Transverse colon (tissue), 4 donors: ENCODE measurements at regions not wholly inside any gene's neighbourhood (a gene's known extent, or its start where the extent isn't known, plus 50 kb on each side); places are given as distances from the start of the nearest gene placed in this dataset.

Experiments used
- DNase-seq: peaks from one replicate; pipeline ENCODE4 v3.0.0-alpha.2; 2019
- H3K27ac ChIP-seq, 4 donors: fragments of 200-600 bp; sonication (generic); 2 replicates each; pipeline ENCODE4 v1.5.1; 2016 to 2018; ENCODE audit warnings: inconsistent platforms in 4 of 4
- H3K27me3 ChIP-seq: fragments of 200-600 bp; sonication (generic); 2 replicates; pipeline ENCODE4 v1.5.1; 2017; ENCODE audit warnings: inconsistent platforms
- H3K36me3 ChIP-seq, 4 donors: fragments of 200-600 bp; sonication (generic); 2 replicates each; pipeline ENCODE4 v1.5.1; 2017 to 2019; ENCODE audit warnings: inconsistent platforms in 4 of 4
- H3K4me1 ChIP-seq, 4 donors: fragments of 200-600 bp; sonication (generic); 2 replicates each; pipeline ENCODE4 v1.5.1; 2017 to 2020; ENCODE audit warnings: inconsistent platforms in 4 of 4
- H3K4me3 ChIP-seq, 4 donors: fragments of 200-600 bp; sonication (generic); 1 replicate in 1 of 4; 2 replicates in 3 of 4; pipeline versions ENCODE4 v1.5.1 to v1.6.1; 2017 to 2019; ENCODE audit warnings: inconsistent platforms in 4 of 4
- H3K9me3 ChIP-seq, 2 donors: fragments of 200-600 bp; sonication (generic); 2 replicates each; pipeline ENCODE4 v1.5.1; 2017 to 2019; ENCODE audit warnings: inconsistent platforms in 2 of 2
- CTCF ChIP-seq, 5 experiments: fragments of 200-600 bp in 3 of 5; fragments of 450-650 bp in 2 of 5; sonication (generic) in 3 of 5; IDR thresholded peaks; 1 replicate in 2 of 5; 2 replicates in 3 of 5; pipeline ENCODE4 v1.5.1; 2016 to 2017; ENCODE audit warnings: antibody characterized with exemption in 5 of 5, inconsistent platforms in 3 of 5, mild to moderate bottlenecking in 2 of 5, moderate library complexity in 1 of 5
- EP300 ChIP-seq: sonication (generic); formaldehyde crosslinking; IDR thresholded peaks from one replicate; pipeline ENCODE4 v1.6.1; 2017; ENCODE audit warnings: antibody characterized with exemption, low read depth
- POLR2A ChIP-seq: fragments of 450-650 bp; IDR thresholded peaks from one replicate; pipeline ENCODE4 v1.6.1; 2016; ENCODE audit warnings: antibody characterized with exemption, mild to moderate bottlenecking, moderate library complexity
- POLR2AphosphoS5 ChIP-seq, 3 donors: sonication (generic); formaldehyde crosslinking; IDR thresholded peaks; one replicate each; pipeline ENCODE4 v1.6.1; 2016; ENCODE audit warnings: antibody characterized with exemption in 3 of 3
- WGBS, 2 donors: methylation state at CpG; one replicate each; pipeline ENCODE4 v1.1.5; 2018; ENCODE audit warnings: low coverage in 1 of 2; 5-methylcytosine and 5-hydroxymethylcytosine counted together
- in situ Hi-C, 4 donors: fragments of 200-750 bp; cut with MboI; loops; one replicate each; pipeline versions ENCODE4 v1.15.0 to v1.15.1; 2017; ENCODE audit warnings: low sequenced_read_pairs in 3 of 4, low pct_ligation_motif_present in 1 of 4, low pct_unique_long_range_greater_than_20kb in 1 of 4
- intact Hi-C: fragments of 100-400 bp; cut with DNase I; formaldehyde crosslinking; loops from one replicate; pipeline ENCODE4 v1.15.1; 2023; ENCODE audit warnings: low total_unique reads

- in situ Hi-C loops, result loop anchor here in 3 of 4 donors (5.0 to 25.0 kb wide), 3 partner anchors 174 to 1134 kb away; partner anchors contain the start of gene PDS5B (in 1 of the 3)
Measured at GRCh38 chr13:33721724-33722123, 96.2 kb upstream of the RFC3 start.

GRCh38 chr13:33722216-33722915, 95.6 kb upstream of the RFC3 start:
- Histone ChIP-seq H3K4me3 (no peak overlapping the region), H3K27me3 (no peaks in the 10 kb centered on the region), H3K36me3 (no peaks in the 10 kb centered on the region), H3K4me1 (peaks cover 0 to 27% (median 8%) of the 10 kb centered on the region in 4 donors), H3K9me3 (no peaks in the 10 kb centered on the region), H3K27ac (peak overlapping the region; percentile 55 to 70 (median 62))
- WGBS, 2 donors, result 39 to 44% methylated on average over 3 of the region's 3 CpGs
- intact Hi-C loops, result loop anchor here (5.0 kb wide), 2 partner anchors 170 to 1135 kb away; partner anchors contain the start of gene PDS5B
- TF ChIP-seq POLR2AphosphoS5 (IDR thresholded peaks at IDR 0.05), result no peak
- TF ChIP-seq EP300, result no peak
- no peak for TF ChIP-seq CTCF (IDR thresholded peaks at IDR 0.05)
- TF ChIP-seq POLR2A, result no peak
- in situ Hi-C loops, result loop anchor here in 3 of 4 donors (5.0 to 25.0 kb wide), 3 partner anchors 175 to 1135 kb away; partner anchors contain the start of gene PDS5B (in 1 of the 3)
- DNase-seq, result no peak

More at GRCh38 chr13:33721724-33722123, 96.2 kb upstream of the RFC3 start:
- no peaks in the 10 kb centered on the region for H3K9me3 ChIP-seq
- H3K4me3 ChIP-seq, result no peak overlapping the region
- peaks cover 0 to 27% (median 8%) of the 10 kb centered on the region in 4 donors for H3K4me1 ChIP-seq
- peak overlapping the region; percentile 55 to 70 (median 62) for H3K27ac ChIP-seq
- no peak for DNase-seq
- TF ChIP-seq POLR2A, result no peak
- TF ChIP-seq CTCF (IDR thresholded peaks at IDR 0.05), result no peak
- TF ChIP-seq EP300, result no peak
- no peak for TF ChIP-seq POLR2AphosphoS5 (IDR thresholded peaks at IDR 0.05)
- H3K27me3 ChIP-seq, result no peaks in the 10 kb centered on the region
- H3K36me3 ChIP-seq, result no peaks in the 10 kb centered on the region
- 25 to 39% methylated on average over 1 of the region's 1 CpG for WGBS, 2 donors
- intact Hi-C loops, result loop anchor here (5.0 kb wide), 2 partner anchors 169 to 1134 kb away; partner anchors contain the start of gene PDS5B

- TF ChIP-seq POLR2A (no peak), POLR2AphosphoS5 (IDR thresholded peaks at IDR 0.05) (no peak), CTCF (IDR thresholded peaks at IDR 0.05) (no peak), EP300 (no peak)
- Histone ChIP-seq H3K4me1 (peaks cover 0 to 29% (median 8%) of the 10 kb centered on the region in 4 donors), H3K36me3 (no peaks in the 10 kb centered on the region), H3K9me3 (no peaks in the 10 kb centered on the region), H3K27ac (peak overlapping the region; percentile 55 to 70 (median 62)), H3K4me3 (no peak overlapping the region), H3K27me3 (no peaks in the 10 kb centered on the region)
- DNase-seq, result no peak
- intact Hi-C loops, result loop anchor here (5.0 kb wide), 2 partner anchors 171 to 1136 kb away; partner anchors contain the start of gene PDS5B
- in situ Hi-C loops, result loop anchor here in 3 of 4 donors (5.0 to 25.0 kb wide), 3 partner anchors 176 to 1136 kb away; partner anchors contain the start of gene PDS5B (in 1 of the 3)
Measured at GRCh38 chr13:33723365-33723764, 94.6 kb upstream of the RFC3 start.

GRCh38 chr13:33723772-33724435, 94.0 kb upstream of the RFC3 start:
- no peak overlapping the region for H3K4me3 ChIP-seq
- H3K9me3 ChIP-seq, result no peaks in the 10 kb centered on the region
- no peaks in the 10 kb centered on the region for H3K36me3 ChIP-seq
- DNase-seq, result peak; percentile 81
- H3K4me1 ChIP-seq, result peaks cover 0 to 31% (median 8%) of the 10 kb centered on the region in 4 donors
- in situ Hi-C loops (loop anchor here in 3 of 4 donors (5.0 to 25.0 kb wide), 3 partner anchors 177 to 1137 kb away; partner anchors contain the start of gene PDS5B (in 1 of the 3)), intact Hi-C loops (loop anchor here (5.0 kb wide), 2 partner anchors 172 to 1137 kb away; partner anchors contain the start of gene PDS5B)
- peak overlapping the region; percentile 55 to 70 (median 62) for H3K27ac ChIP-seq
- 2 to 4% methylated on average over 4 of the region's 4 CpGs for WGBS, 2 donors
- no peak for TF ChIP-seq POLR2A
- peak; percentile 67 to 76 (median 71) for TF ChIP-seq CTCF (IDR thresholded peaks at IDR 0.05)
- no peak for TF ChIP-seq POLR2AphosphoS5 (IDR thresholded peaks at IDR 0.05)
- no peaks in the 10 kb centered on the region for H3K27me3 ChIP-seq
